ENCODE measurements at regions not wholly inside any gene's neighbourhood (a gene's known extent, or its start where the extent isn't known, plus 50 kb on each side); places are given as distances from the start of the nearest gene placed in this dataset.

DNA sequence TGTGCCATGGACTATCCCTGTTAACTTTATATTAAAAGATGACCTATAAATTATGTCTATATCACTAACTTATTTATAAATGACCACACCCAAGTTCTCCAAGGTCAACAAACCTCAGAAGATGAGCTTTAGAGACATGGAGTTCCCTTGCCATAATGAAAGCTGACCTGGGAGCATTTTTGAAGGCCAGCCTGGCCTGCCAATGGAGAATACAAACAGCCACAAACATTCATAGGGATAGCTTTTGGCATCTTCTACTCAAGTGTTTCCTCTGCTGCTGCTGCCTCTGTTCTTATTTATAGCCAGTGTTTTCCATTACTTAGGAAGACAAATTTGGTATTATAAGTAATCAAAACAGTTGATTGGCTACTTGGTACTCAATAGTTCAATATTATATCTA, 117.3 kb upstream of the ADAMTS19 start:
- DNase-seq = no peak

- no peak for DNase-seq
Measured at GRCh38 chr5:129345213-129345924, 114.7 kb upstream of the ADAMTS19 start.

DNA sequence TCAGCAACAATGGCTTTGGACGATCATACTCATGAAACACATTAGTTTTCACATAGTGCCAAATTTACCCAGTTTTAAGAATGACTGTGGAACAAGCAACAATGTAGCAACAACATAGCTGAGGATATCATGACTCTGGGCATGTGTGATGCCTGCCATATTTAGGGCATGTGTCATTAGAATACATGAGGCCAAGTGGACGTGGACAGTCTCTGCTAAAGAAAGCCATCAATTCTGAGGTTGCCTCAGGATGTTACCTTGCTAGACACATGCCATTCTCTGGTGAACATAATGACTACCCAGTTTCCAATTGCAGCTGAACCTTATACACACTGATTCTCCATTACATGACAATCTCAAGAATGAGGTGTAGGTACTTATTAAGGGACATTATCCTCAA, 103.3 kb upstream of the ADAMTS19 start:
- no peak for DNase-seq

- DNase-seq = no peak
Measured at GRCh38 chr5:129358069-129358468, 102.0 kb upstream of the ADAMTS19 start.

DNA sequence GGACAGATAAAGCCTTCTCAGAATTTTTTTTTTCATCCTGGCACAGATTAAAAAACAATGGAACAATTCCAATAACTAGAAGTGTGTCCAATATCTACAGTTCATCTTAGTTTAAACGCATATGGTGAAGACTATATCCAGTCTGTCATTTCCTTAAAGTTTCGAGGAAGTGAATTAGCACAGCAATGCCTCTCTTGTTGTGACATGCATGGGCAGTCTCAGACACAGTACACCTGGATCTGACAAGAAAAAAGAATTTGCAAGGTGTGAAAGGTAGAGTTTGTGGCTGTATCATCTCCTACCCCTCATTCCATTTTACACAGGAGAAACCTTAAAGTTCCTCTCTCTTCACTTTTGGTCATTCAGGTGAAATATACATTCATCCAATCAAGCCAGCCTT, 100.6 kb upstream of the ADAMTS19 start:
- DNase-seq = no peak

DNA sequence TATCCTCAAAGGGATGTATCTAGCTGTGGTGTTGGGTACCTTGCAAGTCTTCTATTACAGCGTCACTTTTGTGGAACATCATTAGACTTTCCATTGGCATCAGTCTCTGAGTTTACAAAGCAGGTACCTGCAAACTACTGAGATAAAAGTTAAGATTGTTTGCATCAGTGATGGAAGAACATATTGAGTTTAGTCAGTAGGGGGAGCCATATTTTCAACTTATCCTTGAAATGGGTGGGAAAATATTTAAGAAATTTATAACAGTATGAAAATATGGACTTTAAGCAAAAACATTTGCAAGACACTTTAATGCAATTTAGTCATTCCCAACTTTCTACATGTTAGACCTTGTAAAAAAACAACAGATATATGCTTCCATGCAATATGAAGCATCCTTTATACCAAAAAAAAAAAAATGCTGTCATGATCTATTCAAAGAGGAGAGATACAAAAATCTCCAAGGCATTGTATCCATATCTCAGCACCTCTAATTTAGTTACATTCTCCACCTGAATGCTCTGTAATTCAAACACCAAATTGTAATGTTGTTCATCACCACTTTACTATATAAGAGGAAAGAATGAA, 98.6 kb upstream of the ADAMTS19 start:
- DNase-seq = no peak

GRCh38 chr5:129362456-129362855, 97.6 kb upstream of the ADAMTS19 start:
- no peak for DNase-seq

- DNase-seq = no peak
Measured at GRCh38 chr5:129363991-129364390, 96.1 kb upstream of the ADAMTS19 start.

DNA sequence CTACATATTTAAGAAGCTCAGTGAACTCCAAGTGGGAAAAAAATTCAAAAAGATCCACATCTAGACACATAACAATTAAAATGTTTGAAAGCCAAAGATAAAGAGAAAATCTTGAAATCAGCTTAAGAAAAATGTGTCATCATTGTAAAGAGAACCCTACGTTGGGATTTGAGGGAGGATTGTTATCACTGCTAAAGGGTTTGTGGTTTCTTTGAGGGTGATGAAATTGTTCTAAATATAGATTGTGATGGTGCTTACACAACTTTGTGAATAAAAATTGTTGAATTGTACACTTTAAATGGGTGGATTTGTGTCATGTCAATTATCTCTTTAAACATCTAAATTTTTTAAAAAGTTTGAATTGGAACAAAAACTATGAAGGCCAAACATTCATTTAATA, 92.2 kb upstream of the ADAMTS19 start:
- DNase-seq = no peak

GRCh38 chr5:129372025-129372424, 88.1 kb upstream of the ADAMTS19 start:
- DNase-seq = no peak

GRCh38 chr5:129377504-129377903, 82.6 kb upstream of the ADAMTS19 start:
- peak in 1 of 2 experiments; percentile 25 for DNase-seq

- no peak for DNase-seq
Measured at GRCh38 chr5:129378961-129379360, 81.1 kb upstream of the ADAMTS19 start.

GRCh38 chr5:129379406-129379805, 80.7 kb upstream of the ADAMTS19 start:
- no peak for DNase-seq

DNA sequence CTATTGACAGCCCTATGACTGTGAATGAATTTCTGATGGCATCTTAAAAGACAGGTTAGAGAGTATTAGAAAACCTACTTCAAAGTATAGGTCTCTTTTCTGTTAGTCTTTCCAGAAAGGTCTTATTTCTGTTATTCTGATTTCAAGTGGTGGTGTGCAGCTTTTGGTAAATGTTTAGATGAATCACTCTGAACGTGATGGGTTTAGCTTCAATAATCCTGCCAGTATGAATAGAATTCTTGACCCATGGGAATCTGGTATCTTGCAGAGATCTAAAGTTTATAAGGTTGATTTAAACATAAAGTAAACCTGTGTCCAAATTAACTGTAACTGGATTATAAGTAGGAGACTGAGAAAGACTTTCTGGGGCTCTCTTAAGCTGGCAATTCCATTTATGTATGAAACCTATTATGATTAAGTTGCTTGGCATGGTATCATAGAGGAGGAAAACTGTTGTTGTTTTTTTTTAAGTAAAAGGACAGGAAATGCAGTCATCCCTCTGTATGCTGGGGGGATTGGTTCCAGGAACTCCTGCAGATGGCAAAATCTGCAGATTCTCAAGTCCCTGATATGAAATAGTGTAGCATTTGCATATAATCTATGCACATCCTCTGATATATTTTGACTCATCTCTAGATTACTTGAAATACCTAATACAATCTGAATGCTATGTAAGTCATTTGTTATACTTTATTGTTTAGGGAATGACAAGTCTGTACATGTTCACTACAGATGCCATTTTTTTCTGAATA, 77.0 kb upstream of the ADAMTS19 start:
- DNase-seq = no peak

DNA sequence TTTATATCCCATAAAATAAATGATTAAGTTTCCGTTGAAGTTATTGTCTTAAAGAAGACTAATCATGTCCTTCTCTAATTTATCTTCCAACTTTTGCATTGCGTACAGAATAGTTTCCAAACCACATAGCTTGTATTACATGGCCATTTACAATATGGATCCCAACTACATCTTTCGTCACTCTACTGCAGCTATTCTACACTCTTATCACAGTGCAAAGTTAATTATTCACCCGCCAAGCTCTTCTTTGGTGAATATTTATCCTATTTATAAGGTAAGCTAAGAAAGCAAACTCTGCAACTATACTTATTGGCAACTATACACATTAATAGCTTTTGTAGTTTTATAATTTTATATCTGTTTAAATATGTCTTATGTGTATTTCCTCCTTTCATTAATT, 75.9 kb upstream of the ADAMTS19 start:
- no peak for DNase-seq

DNA sequence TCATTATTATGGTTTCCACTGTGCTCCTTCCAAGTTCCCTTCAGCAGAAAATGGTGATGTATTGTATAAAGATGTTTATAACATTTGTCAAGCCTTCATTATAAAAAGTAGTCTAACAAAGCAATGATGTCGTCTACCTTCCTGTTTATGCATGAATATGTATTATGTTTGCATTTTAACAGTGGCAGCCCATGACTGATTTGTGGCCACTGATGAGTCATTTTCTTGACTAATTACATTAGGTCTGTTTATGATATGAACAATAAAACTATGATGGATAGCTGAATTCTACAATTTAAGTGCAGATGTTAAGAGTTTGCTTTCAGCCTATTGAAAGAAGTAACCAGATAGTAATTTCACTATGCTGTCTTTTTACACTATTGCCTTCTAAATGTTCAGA, 75.4 kb upstream of the ADAMTS19 start:
- no peak for DNase-seq

GRCh38 chr5:129387944-129388343, 72.2 kb upstream of the ADAMTS19 start:
- no peak for DNase-seq

- DNase-seq = no peak
Measured at GRCh38 chr5:129392681-129393080, 67.4 kb upstream of the ADAMTS19 start.

- DNase-seq = no peak
Measured at GRCh38 chr5:129395247-129395646, 64.9 kb upstream of the ADAMTS19 start.

GRCh38 chr5:129398026-129398678, 61.9 kb upstream of the ADAMTS19 start:
- DNase-seq = no peak

DNA sequence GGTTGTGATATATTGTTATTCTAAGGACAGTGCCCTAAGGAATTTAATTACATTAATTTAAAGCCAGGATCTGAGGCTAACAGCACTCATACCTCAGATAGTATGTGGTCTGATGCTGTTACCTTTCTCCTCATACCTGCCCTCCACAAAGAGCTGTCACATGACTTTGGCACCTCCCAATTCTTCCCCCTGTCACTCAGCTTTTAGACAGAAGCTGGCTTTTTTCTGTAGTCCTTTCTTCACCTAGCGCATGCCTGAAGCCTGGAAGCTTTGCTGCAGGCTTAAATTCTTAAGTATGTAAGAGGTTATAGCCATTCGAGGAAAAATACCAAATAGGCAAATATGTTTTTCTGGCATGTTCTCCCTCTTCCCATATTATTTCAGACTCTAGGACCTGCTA, 61.0 kb upstream of the ADAMTS19 start:
- DNase-seq = no peak

GRCh38 chr5:129400395-129400983, 59.6 kb upstream of the ADAMTS19 start:
- no peak for DNase-seq

DNA sequence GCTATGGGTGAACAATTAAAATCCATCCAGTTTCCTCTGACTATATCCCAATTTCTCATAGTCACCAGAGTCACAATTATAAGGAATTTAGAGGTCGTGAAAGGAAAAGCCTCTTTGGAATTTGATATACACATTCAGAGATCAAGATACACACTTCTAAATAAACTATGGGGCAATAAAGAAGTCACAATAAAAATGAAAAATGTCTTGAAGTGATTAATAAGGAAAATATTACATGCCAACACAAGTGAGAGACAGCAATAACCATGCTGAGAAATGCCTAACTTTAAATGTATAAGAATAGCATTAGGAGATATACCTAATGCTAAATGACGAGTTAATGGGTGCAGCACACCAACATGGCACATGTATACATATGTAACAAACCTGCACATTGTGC, 54.9 kb upstream of the ADAMTS19 start:
- DNase-seq = no peak

All from NCI-H524 (cell line).